ENCODE measurements at regions not wholly inside any gene's neighbourhood (a gene's known extent, or its start where the extent isn't known, plus 50 kb on each side); places are given as distances from the start of the nearest gene placed in this dataset.
A peak's percentile ranks its signal among the peaks of the same experiment; 100 is the strongest.

GRCh38 chr9:129383561-129384490 lies 205.8 kb upstream of the IER5L start:
- TF ChIP-seq CTCF (IDR thresholded peaks at IDR 0.05), result peak in 3 of 6 experiments; percentile 39 to 56 (median 43)
- peak; percentile 68 to 76 for TF ChIP-seq POLR2AphosphoS5 (IDR thresholded peaks at IDR 0.05)
- peak in 2 of 4 donors; percentile 43 to 78 for TF ChIP-seq POLR2A (IDR thresholded peaks at IDR 0.05)
